ENCODE measurements at regions not wholly inside any gene's neighbourhood (a gene's known extent, or its start where the extent isn't known, plus 50 kb on each side); places are given as distances from the start of the nearest gene placed in this dataset.
"Not testable (repeated sequence)": the region's sequence is repeated elsewhere in the genome, so short reads cannot be mapped to it uniquely, and the experiment has no call there.

DNA sequence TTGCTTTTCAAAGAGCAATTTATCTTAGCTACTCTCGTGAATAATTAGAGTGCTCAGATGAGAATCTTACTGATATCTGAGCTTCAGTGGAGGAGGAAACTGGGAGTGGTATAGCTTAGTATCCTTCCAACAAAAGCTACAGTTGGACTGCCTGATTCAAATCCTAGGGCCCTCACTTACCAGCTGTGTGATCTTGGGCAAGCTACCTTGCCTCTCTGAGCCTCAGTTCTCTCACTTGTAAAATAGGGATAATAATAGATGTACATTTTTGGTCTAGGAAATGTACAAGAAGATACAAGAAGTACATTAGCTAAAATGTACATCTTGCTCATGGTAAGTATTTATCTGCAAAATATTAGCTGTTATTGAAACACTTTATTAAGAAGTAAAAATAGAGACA, 502.0 kb downstream of the HAPSTR1 start:
- DNase-seq (ENCODE audit: low spot score) = no peak

DNA sequence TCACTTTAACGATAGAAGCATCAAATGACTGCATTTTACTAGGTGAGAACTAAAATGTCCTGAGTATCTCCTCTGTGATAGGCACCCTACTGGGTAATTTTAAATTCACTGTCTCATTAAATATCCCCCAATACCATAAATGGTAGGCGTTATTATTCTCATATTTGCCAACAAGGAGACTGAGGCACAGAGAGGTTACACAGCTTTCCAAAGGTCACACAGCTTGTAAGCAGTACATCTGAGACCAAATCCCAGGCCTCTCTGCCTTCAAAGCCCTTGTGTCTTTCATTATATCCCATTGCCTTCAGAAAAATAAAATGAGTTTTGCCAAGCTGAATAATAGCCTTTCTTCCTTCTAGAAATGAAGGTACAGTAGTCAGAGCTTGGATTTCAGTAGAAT, 502.6 kb downstream of the HAPSTR1 start:
- DNase-seq (ENCODE audit: low spot score) = no peak

DNA sequence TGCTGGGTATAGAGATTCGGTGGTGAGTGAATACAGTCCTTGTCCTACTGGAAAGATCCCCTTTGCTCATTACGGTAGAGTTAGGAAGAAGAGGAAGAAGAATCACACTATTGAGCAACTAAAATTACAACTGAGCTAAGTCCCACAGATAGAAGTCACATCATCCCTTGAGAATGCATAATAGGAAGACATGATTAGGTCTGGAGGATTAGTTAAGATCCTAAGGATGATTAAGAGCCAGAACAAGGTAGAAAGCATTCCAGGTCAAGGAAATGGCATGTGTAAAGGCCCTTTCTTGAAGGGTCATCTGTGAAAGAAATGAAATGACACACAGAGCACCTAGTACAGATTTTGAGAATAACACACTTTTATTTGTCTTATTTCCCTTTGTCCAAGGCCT, 503.5 kb downstream of the HAPSTR1 start:
- no peak for DNase-seq (ENCODE audit: low spot score)

DNA sequence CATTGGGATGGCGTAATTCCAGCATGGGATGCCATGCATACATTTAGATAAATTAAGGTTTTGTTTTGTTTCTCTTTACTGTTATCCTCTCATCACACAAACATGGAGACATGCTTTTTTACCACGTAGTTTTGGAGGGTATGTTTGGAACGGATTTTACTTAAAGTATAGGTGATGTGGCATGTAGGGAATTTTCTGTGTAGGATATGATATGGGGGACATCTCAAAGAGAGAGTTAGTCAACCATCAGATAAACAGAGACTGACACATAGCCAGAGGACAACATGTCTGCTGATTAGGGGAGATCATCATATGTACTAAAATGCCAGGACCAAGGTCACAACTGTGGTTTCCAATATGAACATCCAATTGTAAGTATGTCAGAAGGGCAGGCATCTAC, 503.9 kb downstream of the HAPSTR1 start:
- no peak for DNase-seq (ENCODE audit: low spot score)

DNA sequence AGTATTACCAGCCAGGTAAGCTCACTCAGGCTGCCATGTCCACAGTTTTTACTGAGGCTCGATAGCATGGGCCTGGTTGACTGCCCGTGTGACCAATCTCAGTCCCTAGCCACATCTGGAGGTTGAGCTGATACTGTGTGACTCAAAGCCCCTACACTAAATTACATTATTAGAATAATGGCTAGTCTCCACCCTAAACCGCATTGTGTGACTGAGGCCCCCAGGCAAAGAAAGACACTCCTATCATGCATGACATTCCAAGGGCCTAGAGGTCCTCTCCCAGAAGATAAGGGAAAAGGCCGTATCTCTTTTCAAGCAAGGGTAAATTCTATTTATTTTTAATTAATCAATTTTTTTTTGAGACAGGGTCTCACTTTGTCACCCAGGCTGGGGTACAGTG, 505.3 kb downstream of the HAPSTR1 start:
- DNase-seq (ENCODE audit: low spot score) = no peak

DNA sequence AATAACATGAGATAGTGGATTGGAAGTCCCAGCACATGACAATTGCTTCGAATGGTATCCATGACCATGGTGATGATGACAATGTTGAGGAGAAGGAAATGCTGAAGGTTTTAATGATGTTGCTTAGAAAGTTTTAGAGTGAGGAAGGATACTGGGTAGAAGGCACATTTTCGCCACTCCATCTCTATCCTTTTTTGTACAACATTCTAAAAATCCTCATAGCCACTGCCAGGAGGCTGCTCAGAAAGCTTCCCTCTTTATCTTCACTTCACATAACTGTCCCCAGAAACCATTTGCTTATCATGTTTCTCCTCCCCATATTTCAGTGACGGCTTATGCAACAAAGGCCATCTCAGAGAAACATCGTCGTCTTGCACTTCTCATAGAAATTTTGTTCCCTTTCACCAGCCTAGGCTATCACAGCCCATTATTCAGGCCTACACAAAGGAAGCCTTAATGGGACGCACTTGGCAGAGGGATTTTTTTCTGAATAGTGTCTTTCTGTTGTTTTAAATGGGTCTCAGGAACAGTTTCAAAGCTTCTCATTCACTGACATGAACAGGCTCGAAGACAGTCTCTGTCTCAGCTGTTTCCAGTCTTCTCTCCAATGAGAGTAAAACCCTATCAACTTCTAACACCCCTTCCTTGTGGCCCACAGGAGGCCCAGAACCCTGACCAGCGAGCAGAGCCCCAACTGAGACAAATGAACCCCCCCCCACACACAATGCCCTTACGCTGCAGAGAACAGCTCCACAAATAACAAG, 506.7 kb downstream of the HAPSTR1 start:
- no peak for DNase-seq (ENCODE audit: low spot score)

DNA sequence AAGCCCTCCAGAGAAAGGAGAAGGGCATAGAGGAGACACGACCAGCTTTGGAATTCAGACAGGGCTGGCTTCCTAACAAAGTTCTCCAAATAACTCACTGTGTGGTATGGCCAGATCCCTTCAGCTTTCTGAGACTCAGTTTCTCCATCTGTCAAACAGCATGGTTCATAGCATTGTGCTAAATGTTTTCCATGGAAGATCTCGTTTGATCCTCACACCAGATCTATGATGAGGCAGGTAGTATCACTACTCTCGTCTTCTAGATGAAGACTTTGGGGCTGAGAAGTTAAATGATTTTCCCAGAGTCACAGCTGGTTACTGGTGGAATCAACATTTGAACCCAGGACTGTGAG, 507.3 kb downstream of the HAPSTR1 start:
- no peak for DNase-seq (ENCODE audit: low spot score)

DNA sequence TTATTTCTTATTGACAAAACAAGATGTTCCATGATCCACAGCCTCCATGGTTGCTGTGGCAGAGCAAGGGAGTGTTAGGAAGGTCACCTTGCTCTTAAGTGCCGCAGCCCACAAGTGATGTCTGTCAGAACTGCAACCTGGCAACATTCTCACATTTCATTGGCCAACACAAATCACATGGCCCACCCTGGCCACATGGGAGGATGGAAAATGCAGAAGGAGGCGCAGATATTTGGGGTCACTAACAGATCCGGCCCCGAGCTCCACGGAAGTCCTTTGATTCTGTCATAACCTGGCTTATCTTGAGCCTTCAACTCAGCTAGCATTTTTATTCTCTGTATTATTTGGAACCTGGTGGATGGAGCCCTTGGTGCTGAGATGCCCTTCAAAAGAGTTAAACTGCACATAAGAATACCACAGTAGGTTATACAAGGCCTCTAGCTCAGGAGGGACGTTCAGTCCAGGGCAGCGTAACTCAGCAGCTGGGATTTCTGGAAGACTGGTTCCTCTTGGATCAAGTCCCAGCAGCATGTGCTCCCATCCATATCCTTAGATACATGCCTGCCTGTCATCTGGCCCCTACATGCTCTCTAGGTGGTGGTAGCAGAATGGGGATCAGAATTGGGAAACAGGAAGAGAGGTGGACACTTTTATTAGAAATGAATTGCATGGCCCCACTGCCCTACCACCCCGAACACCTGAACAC, 508.1 kb downstream of the HAPSTR1 start:
- DNase-seq (ENCODE audit: low spot score) = no peak

DNA sequence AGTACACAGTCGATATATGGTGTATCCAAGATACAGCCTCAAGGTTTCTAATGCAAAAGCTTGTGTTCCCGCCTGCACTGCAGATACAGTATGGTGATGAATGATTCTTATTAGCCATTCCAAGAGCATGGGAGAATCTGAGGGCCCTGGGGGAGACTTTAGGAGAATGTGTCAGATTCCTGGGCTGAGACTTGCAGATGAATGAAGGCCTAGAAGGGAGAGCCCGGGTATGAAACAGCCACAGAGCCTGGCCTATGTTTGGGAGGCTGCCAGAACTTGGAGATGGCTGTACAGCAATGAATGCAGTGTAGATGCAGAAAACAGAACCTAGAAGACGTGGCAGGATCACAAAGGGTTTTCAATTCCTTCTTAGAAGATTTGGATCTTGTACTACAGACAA, 510.7 kb downstream of the HAPSTR1 start:
- DNase-seq (ENCODE audit: low spot score) = no peak

DNA sequence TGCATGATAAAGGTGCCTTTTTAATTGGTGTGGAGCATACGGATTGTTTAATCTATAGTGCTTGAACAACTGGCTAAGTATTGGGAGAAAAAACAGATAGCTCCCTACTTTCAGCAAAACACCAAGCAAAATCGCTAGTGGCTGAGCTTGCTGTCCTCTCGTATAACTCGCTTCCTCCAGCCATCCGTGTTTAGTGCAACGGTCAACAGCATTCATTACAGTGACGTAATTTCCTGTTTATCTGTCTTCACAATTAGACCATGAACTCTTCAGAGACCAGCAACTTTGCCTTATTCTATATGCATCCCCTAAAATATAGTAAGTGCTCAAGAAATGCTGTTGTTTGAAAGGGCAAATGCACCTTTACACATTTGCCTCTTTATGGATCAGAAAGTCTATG, 511.9 kb downstream of the HAPSTR1 start:
- DNase-seq (ENCODE audit: low spot score) = no peak

DNA sequence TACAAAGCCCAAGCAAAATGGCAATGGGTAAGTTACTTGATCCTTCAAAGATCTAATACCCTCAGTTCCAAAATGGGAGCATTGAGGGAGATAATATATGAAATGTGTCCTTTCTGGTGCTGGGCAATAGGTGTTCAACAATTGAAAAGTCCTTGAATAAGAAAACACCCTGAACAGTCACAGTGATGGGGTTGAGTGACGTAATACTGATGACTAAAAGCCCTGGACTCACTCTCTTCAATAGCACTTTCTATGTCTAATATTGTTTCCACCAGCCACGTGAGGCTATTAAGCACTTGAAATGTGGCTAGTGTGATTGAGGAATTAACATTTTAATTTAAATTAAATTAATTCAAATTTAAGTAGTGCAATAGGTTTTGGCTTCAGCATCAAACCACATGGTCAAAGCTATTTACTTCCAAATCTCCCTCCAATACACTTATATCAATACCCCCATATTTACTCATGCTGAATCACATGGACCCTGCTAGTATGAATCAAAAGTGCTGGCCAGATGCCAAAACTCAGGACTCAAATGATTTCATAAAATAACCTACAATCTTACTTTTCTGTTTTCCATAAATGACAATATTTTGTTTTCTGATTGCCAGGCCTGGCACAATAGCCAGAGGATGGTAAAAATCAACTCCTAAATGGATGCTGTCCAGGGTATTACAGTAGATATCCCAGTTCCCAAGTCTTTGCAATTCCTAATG, 516.2 kb downstream of the HAPSTR1 start:
- no peak for DNase-seq (ENCODE audit: low spot score)

DNA sequence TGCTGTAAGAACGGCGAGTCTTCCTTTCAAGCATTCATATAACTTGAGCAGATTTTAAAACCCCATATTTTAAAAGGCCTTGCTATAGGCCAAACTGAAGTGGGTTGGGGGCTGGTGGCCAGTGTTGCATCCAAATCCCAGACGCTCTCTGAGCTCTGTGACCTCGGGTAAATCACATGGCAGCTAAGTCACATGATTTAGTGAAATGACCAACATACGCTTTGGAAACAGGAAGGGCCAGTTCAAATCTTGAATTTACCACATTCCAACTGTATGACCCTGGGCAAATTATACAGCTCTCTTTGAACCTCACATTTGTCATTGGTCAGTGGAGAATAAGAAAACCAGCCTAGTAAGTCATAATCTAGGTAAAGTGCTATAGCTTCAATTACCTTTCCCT, 519.3 kb downstream of the HAPSTR1 start:
- DNase-seq (ENCODE audit: low spot score) = no peak

DNA sequence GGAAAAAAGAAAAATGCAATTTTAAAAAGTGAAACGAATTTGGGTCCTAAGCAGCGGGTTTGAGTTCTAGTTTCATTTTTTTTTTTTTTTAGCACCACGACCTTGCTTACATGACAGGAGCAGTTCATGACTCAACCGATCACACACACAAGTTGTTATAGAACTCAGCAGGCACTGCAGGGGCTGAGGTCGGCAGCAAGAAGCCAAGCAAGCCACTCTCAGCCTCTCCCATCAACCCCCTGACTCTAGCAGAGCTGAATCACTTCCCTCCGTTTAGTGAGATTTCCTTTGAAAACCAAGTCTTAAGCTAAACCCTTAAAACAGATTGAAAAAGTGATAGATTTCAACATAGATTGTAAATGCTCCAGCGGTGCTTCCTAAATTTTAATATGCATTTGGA, 520.8 kb downstream of the HAPSTR1 start:
- DNase-seq (ENCODE audit: low spot score) = no peak

DNA sequence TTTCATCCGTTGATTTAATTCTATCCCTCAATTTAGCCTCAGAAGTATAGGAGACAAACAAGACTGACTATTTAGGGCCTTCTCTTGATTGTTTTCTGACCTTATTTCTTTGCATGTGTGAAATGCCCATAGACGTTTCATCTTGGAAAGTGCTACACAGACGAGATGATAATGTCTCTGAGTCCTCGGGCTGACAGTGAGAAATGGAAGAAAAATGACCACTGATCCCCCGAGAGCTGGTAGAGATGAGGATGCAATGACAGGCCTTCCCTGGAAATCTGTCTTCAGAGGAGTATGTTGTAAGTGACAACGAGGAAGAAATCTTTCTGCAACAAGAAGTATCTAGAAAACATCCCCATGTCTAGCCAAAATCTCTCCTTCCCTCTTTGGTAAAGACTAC, 522.9 kb downstream of the HAPSTR1 start:
- DNase-seq (ENCODE audit: low spot score) = no peak

DNA sequence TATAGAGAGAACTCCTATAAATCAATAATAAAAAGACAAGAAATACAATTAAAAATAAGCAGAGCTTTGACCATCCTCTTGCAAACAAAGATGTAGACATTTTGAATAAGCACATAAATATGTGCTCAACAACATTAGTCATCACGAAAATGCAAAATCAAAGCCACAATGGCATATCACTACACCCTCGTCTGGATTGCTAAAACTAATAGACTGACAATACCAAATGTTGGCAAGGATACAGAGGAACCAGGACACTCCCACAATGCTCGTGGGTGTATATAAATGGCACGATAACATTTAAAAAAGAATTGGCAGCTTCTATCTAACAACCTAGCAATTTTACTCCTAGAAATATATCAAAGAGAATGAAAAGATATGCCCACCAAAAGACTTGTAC, 530.8 kb downstream of the HAPSTR1 start:
- DNase-seq (ENCODE audit: low spot score) = no peak

DNA sequence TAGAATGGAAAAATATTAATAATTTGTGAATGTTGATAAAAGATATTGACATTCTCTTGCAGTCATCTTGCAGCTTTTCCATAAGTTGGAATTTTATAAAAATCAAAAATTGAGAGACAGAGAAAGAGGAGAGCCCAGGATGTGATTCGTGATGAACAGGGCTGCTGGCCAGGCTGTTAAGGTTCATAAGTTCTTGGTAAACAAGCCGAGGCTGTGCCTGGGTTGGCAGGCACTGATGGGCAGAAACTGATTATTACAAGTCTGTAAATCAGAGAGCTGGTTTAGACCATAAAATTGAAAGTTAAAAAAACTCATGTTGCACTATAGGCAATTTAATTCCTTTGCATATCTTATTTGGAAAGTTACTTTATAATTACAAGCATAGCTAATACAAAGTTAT, 533.7 kb downstream of the HAPSTR1 start:
- no peak for DNase-seq (ENCODE audit: low spot score)

DNA sequence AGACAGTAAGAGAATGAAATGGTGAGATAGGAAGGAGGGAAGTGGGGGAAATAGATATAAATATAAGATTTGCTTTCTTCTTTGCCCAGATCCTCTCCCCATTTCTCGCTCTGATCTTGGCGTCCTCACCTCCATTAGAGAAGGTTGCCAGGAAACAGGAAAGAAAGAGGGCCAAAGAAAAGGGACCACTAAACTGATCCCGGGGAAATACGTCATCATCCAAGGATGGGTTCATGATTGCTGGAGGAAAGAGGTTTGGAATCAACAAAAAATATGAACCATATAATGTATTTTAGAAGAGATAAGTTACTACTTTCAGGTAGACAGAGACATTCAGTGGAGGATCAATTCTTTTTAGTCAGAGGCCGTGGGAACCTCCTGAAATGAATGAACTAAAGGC, 536.0 kb downstream of the HAPSTR1 start:
- no peak for DNase-seq (ENCODE audit: low spot score)

DNA sequence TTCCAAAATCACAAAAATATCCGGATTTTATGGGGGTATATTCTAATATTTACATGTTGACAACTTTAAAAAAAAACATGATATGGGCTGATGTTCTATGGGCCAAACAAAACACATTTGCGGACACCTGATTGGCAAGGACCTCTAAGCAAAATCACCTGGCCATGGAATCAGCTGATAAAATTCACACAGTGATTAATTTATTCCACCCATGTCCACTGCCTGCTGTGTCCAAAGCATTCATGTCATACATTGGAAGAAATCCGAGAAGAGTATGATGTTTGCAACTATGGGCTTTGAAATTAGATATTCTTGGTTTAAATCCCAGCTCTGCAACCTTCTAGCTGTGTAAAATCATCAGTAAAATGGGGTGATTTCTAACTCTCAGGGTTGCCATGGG, 538.7 kb downstream of the HAPSTR1 start:
- no peak for DNase-seq (ENCODE audit: low spot score)

DNA sequence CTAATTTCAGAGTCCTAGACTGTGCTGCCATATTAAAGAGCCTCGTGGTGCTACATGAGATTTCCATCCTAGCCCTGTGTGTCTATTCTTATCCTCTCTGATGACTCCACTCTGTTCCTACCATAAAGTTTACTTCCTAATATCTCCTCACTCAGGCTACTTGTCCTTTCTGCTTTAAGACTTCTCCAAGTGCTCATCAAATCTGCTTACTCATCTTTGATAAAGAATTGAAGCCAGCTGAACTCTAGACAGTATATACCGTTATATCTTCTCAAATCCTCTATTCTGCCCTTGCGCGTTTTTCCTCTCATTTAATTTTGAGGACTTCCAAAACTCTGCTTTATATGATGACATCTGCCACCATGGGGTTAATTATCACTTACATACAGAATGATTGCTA, 539.5 kb downstream of the HAPSTR1 start:
- DNase-seq (ENCODE audit: low spot score) = no peak

DNA sequence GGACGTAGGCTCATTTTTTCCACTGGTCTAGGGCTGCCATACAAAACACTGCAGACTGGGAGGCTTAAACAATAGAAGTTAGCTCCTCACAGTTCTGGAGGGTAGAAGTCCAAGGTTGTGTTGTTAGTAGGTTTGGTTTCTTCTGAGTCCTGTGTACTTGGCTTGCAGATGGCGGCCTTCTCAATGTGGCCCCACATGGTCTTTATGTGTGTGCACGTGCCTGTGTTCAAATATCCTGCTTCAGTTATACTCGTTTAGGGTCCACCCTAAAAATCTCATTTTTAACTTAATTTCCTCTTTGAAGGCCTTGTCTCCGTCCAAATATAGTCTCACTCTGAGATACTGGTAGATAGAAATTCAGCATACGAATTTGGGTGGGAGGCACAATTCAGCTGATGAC, 542.4 kb downstream of the HAPSTR1 start:
- DNase-seq (ENCODE audit: low spot score) = no peak

DNA sequence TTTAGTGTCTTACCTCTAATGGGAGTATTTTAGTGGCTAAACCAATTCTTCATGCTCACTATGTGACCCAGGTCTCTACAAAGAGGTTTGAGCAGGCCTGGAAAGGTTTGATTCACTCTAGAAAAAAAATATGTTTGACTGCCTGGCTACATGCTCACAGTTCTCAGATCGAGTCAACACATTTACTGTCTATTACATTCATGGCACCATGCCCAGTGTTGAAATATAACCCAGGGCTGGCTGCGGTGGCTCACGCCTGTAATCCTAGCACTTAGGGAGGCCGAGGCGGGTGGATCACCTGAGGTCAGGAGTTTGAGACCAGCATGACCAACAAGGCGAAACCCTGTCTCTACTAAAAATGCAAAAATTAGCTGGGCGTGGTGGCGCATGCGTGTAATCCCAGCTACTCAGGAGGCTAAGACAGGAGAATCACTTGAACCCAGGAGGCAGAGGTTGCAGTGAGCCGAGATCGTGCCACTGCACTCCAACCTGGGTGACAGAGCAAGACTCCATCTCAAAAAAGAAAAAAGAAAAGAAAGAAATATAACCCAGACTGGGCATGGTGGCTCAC, 543.8 kb downstream of the HAPSTR1 start:
- DNase-seq (ENCODE audit: low spot score) = not testable (repeated sequence)

DNA sequence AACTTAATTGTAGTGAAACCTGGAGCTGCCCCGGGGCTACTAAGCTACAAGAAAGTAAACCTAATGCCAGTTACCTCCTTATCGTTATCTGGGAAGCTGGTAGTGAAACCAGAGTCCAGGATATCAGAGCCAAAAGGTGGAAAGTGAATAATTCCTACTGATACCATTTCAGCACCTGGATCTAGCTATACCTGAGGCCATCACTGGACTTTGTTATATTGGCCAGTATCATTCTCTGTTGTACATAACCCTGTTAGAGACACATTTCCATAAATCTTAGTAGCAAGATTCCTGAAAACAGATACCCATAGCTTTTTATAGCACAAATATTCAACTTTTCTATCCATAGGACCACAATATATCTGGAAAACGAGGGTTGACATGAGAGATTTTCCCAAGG, 538.0 kb downstream of the GRIN2A start:
- no peak for DNase-seq (ENCODE audit: low spot score)

DNA sequence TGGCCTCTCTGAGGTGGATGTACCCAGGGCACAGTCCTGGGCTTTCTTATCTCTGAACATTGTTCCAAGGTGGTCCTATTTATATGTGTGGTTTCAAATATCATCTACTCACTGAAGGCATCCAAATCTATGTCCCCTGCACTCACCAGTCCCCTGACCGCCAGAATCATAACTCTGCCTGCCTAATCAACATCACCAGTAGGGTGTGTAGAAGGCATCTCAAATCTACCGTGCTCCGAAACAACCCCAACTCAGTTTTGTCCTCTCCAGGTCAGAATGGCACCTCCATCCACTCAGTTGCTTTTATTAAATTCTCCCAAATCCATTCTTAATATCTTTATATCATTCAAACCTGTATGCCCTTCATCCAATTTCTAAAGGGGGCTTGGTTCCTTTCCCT, 536.3 kb downstream of the GRIN2A start:
- DNase-seq (ENCODE audit: low spot score) = no peak

Data from hematopoietic multipotent progenitor cell treated with erythropoietin and hydrocortisone succinate and interleukin-3 and kit ligand, for 15 days (in vitro differentiated cells).